ENCODE measurements at regions not wholly inside any gene's neighbourhood (a gene's known extent, or its start where the extent isn't known, plus 50 kb on each side); places are given as distances from the start of the nearest gene placed in this dataset.

GRCh38 chr2:67658820-67659219 is 261.7 kb downstream of the ETAA1 start:
- H3K27me3 ChIP-seq (ENCODE audit: control insufficient read depth, insufficient read depth, low read length), result no peaks in the 10 kb centered on the region
- H3K36me3 ChIP-seq (ENCODE audit: control insufficient read depth, insufficient read depth, low read length), result no peaks in the 10 kb centered on the region
- DNase-seq (ENCODE audit: low read depth), result no peak
- no peak overlapping the region for H3K4me3 ChIP-seq (ENCODE audit: low read depth, low read length)
- TF ChIP-seq CTCF (IDR thresholded peaks at IDR 0.05; ENCODE audit: insufficient read depth, low read length, poor library complexity, severe bottlenecking), result no peak

- H3K36me3 ChIP-seq (ENCODE audit: control insufficient read depth, insufficient read depth, low read length), result no peaks in the 10 kb centered on the region
- no peak for TF ChIP-seq CTCF (IDR thresholded peaks at IDR 0.05; ENCODE audit: insufficient read depth, low read length, poor library complexity, severe bottlenecking)
- no peaks in the 10 kb centered on the region for H3K27me3 ChIP-seq (ENCODE audit: control insufficient read depth, insufficient read depth, low read length)
- no peak for DNase-seq (ENCODE audit: low read depth)
- no peak overlapping the region for H3K4me3 ChIP-seq (ENCODE audit: low read depth, low read length)
Observed at GRCh38 chr2:67660015-67660602, 263.0 kb downstream of the ETAA1 start.

- Histone ChIP-seq H3K27me3 (ENCODE audit: control insufficient read depth, insufficient read depth, low read length) (no peaks in the 10 kb centered on the region), H3K36me3 (ENCODE audit: control insufficient read depth, insufficient read depth, low read length) (no peaks in the 10 kb centered on the region), H3K4me3 (ENCODE audit: low read depth, low read length) (no peak overlapping the region)
- no peak for TF ChIP-seq CTCF (IDR thresholded peaks at IDR 0.05; ENCODE audit: insufficient read depth, low read length, poor library complexity, severe bottlenecking)
- DNase-seq (ENCODE audit: low read depth), result no peak
Observed at GRCh38 chr2:67660871-67661270, 263.7 kb downstream of the ETAA1 start.

GRCh38 chr2:67662222-67662621 is 265.1 kb downstream of the ETAA1 start:
- no peak for TF ChIP-seq CTCF (IDR thresholded peaks at IDR 0.05; ENCODE audit: insufficient read depth, low read length, poor library complexity, severe bottlenecking)
- no peaks in the 10 kb centered on the region for H3K27me3 ChIP-seq (ENCODE audit: control insufficient read depth, insufficient read depth, low read length)
- H3K4me3 ChIP-seq (ENCODE audit: low read depth, low read length), result no peak overlapping the region
- no peaks in the 10 kb centered on the region for H3K36me3 ChIP-seq (ENCODE audit: control insufficient read depth, insufficient read depth, low read length)
- DNase-seq (ENCODE audit: low read depth), result no peak

GRCh38 chr2:67663776-67664175 is 266.6 kb downstream of the ETAA1 start:
- no peak overlapping the region for H3K4me3 ChIP-seq (ENCODE audit: low read depth, low read length)
- no peak for TF ChIP-seq CTCF (IDR thresholded peaks at IDR 0.05; ENCODE audit: insufficient read depth, low read length, poor library complexity, severe bottlenecking)
- H3K27me3 ChIP-seq (ENCODE audit: control insufficient read depth, insufficient read depth, low read length), result no peaks in the 10 kb centered on the region
- no peak for DNase-seq (ENCODE audit: low read depth)
- no peaks in the 10 kb centered on the region for H3K36me3 ChIP-seq (ENCODE audit: control insufficient read depth, insufficient read depth, low read length)

DNA sequence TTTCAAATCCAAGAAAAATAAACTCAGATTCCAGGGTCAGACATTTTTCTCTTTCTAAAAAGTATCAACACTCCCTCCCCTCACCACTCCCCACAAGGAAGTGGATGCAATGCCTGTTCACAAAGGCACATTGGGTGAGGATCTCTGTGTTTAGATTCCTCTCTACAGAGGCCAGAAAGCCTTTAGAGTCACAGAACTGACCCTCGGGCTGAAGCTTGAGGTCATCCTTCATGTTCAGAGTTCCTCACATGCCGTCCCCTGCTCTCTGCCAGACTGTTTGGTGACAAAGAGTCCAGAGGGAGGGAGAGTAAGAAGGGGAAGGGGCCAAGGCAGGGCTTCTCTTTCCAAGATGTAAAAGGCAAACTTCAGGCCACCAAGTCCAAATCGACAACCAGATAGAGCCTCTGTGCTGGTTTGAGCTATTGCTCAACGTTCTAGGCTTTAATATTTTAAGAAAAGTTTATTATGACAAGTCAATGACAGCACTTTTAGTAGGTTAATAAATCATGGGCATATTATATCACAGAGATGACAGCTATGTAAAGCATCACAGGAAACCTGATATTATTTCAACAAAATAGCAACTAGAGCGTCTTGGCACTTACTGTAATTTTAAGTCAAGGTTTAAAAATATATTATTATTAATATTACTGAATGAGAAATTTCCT is 269.4 kb downstream of the ETAA1 start:
- H3K4me3 ChIP-seq (ENCODE audit: low read depth, low read length), result no peak overlapping the region
- no peaks in the 10 kb centered on the region for H3K36me3 ChIP-seq (ENCODE audit: control insufficient read depth, insufficient read depth, low read length)
- H3K27me3 ChIP-seq (ENCODE audit: control insufficient read depth, insufficient read depth, low read length), result no peaks in the 10 kb centered on the region
- no peak for TF ChIP-seq CTCF (IDR thresholded peaks at IDR 0.05; ENCODE audit: insufficient read depth, low read length, poor library complexity, severe bottlenecking)
- no peak for DNase-seq (ENCODE audit: low read depth)
